ENCODE measurements at regions not wholly inside any gene's neighbourhood (a gene's known extent, or its start where the extent isn't known, plus 50 kb on each side); places are given as distances from the start of the nearest gene placed in this dataset.

DNA sequence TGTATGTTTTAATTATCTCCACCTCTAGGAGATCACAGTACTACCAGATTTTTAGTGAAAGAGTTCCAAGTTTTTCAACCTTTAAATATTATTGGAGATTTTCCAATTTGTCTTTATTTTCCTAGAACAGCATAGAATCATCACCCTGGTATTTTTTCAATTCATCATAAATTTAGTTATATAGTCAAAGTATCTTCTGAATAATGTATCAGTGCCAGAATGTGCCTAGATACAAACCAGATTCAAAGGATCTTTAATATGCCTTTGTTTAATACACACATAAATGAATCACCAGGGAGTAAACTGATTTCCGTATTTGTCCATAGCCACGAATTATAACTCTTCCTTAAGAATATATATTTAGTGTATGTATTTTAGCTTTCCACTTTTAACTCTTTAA, 1373.1 kb downstream of the STIM2 start:
- TF ChIP-seq POLR2A (IDR thresholded peaks at IDR 0.05; ENCODE audit: low read length) (no peak), GATA1 (IDR thresholded peaks at IDR 0.05; ENCODE audit: low read depth, low read length) (no peak)
